Neuronal stem cell (in vitro differentiated cells): ENCODE measurements at regions not wholly inside any gene's neighbourhood (a gene's known extent, or its start where the extent isn't known, plus 50 kb on each side); places are given as distances from the start of the nearest gene placed in this dataset.

Experiments
- DNase-seq: peaks from one replicate; pipeline ENCODE4 v3.0.0-alpha.2; 2013; ENCODE audit warnings: low spot score
- H2AFZ ChIP-seq: one replicate; pipeline ENCODE4 v1.6.1; 2013; ENCODE audit warnings: mild to moderate bottlenecking, low read length, inconsistent platforms
- H2AK5ac ChIP-seq: 2 replicates; pipeline ENCODE4 v1.6.1; 2013; ENCODE audit warnings: low read depth, mild to moderate bottlenecking, inconsistent platforms, low read length, moderate library complexity, mixed read lengths
- H2BK120ac ChIP-seq: 2 replicates; pipeline ENCODE4 v1.6.1; 2013; ENCODE audit warnings: low read depth, mild to moderate bottlenecking, inconsistent platforms, low read length, moderate library complexity, mixed read lengths
- H2BK12ac ChIP-seq: one replicate; pipeline ENCODE4 v1.6.1; 2013; ENCODE audit warnings: low read length, inconsistent platforms
- H2BK15ac ChIP-seq: 2 replicates; pipeline ENCODE4 v1.6.1; 2013; ENCODE audit warnings: mild to moderate bottlenecking, low read length, inconsistent platforms, mixed read lengths
- H2BK5ac ChIP-seq: one replicate; pipeline ENCODE4 v1.6.1; 2013; ENCODE audit warnings: inconsistent platforms, mild to moderate bottlenecking, low read length, moderate library complexity
- H3K14ac ChIP-seq: one replicate; pipeline ENCODE4 v1.6.1; 2013; ENCODE audit warnings: low read length, inconsistent platforms
- H3K18ac ChIP-seq: 2 replicates; pipeline ENCODE4 v1.6.1; 2013; ENCODE audit warnings: low read length, inconsistent platforms
- H3K23ac ChIP-seq: 2 replicates; pipeline ENCODE4 v1.6.1; 2013; ENCODE audit warnings: low read depth, mild to moderate bottlenecking, mixed read lengths, low read length, inconsistent platforms; ENCODE audit not compliant: poor library complexity
- H3K27ac ChIP-seq: replicated peaks from 3 replicates; pipeline ENCODE4 v1.5.1; 2013; ENCODE audit warnings: low read length, inconsistent platforms
- H3K27me3 ChIP-seq, 3 experiments: 2 replicates each; pipeline ENCODE4 v1.6.1; 2013; ENCODE audit warnings: low read length in 3 of 3, mild to moderate bottlenecking in 2 of 3, inconsistent platforms in 1 of 3, low read depth in 1 of 3, mixed read lengths in 1 of 3, moderate library complexity in 1 of 3; ENCODE audit not compliant: control insufficient read depth in 3 of 3, insufficient read depth in 3 of 3
- H3K36me3 ChIP-seq, 2 donors: replicated peaks in 1 of 2; 2 replicates each; pipeline ENCODE4 v1.6.1; 2013; ENCODE audit warnings: low read length in 2 of 2; ENCODE audit not compliant: control insufficient read depth in 2 of 2, insufficient read depth in 2 of 2
- H3K4ac ChIP-seq: 2 replicates; pipeline ENCODE4 v1.6.1; 2013; ENCODE audit warnings: inconsistent platforms, mild to moderate bottlenecking, low read length, moderate library complexity
- H3K4me1 ChIP-seq, 2 donors: 1 replicate in 1 of 2; 2 replicates in 1 of 2; pipeline ENCODE4 v1.6.1; 2013; ENCODE audit warnings: low read length in 2 of 2, low read depth in 1 of 2; ENCODE audit not compliant: control insufficient read depth in 2 of 2, insufficient read depth in 1 of 2
- H3K4me2 ChIP-seq: one replicate; pipeline ENCODE4 v1.6.1; 2013; ENCODE audit warnings: mild to moderate bottlenecking, low read length, inconsistent platforms; ENCODE audit not compliant: insufficient read depth, poor library complexity, severe bottlenecking
- H3K4me3 ChIP-seq, 2 donors: 2 replicates each; pipeline ENCODE4 v1.5.1; 2013; ENCODE audit warnings: low read length in 2 of 2, mild to moderate bottlenecking in 2 of 2, inconsistent platforms in 1 of 2, moderate library complexity in 1 of 2
- H3K79me1 ChIP-seq: one replicate; pipeline ENCODE4 v1.6.1; 2013; ENCODE audit warnings: low read depth, mild to moderate bottlenecking, inconsistent platforms, low read length, moderate library complexity
- H3K9ac ChIP-seq: one replicate; pipeline ENCODE4 v1.6.1; 2013; ENCODE audit warnings: mild to moderate bottlenecking, low read depth, low read length, inconsistent platforms; ENCODE audit not compliant: poor library complexity
- H3K9me3 ChIP-seq, 2 donors: replicated peaks in 1 of 2; 2 replicates each; pipeline versions ENCODE3 to v1.6.1; 2013; ENCODE audit warnings: low read length in 2 of 2, mild to moderate bottlenecking in 2 of 2, inconsistent platforms in 1 of 2, low read depth in 1 of 2, mixed read lengths in 1 of 2, moderate library complexity in 1 of 2; ENCODE audit not compliant: control insufficient read depth in 2 of 2, insufficient read depth in 1 of 2
- H4K8ac ChIP-seq: one replicate; pipeline ENCODE4 v1.6.1; 2013; ENCODE audit warnings: low read depth, mild to moderate bottlenecking, inconsistent platforms, low read length, moderate library complexity
- H4K91ac ChIP-seq: one replicate; pipeline ENCODE4 v1.6.1; 2013; ENCODE audit warnings: low read length, low read depth, mild to moderate bottlenecking, inconsistent platforms; ENCODE audit not compliant: poor library complexity
- WGBS, 2 donors: extraction: QIAGEN DNeasy Blood & Tissue Kit; methylation state at CpG; one replicate each; pipeline ENCODE4 v1.1.7; 2013; ENCODE audit warnings: missing lambda C conversion rate in 2 of 2, mixed read lengths in 1 of 2; ENCODE audit not compliant: insufficient read length in 2 of 2, insufficient replicate concordance in 1 of 2; ENCODE audit errors: extremely low coverage in 2 of 2; 5-methylcytosine and 5-hydroxymethylcytosine counted together

DNA sequence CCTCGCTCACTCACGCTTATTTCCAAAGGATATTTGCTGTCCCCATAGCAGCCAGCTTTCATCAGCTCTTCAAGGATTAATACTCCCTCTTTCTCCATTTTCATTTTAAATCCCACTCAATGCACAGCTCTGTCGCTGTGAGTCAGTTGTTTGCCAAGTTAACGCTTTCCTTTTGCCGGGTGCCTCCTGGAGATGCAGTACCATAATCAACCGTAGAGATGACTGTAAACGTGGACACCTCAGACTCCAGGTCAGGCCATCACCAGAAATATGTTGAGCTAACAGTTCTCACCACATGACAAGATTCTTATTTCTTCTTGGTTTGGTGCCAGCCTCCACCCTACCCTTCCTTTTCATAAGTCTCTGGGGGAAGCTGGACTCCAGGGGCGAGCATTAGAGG is 66.6 kb upstream of the TAB2 start:
- WGBS, 2 donors, result no CpG with 5 or more reads among the region's 8 CpGs

DNA sequence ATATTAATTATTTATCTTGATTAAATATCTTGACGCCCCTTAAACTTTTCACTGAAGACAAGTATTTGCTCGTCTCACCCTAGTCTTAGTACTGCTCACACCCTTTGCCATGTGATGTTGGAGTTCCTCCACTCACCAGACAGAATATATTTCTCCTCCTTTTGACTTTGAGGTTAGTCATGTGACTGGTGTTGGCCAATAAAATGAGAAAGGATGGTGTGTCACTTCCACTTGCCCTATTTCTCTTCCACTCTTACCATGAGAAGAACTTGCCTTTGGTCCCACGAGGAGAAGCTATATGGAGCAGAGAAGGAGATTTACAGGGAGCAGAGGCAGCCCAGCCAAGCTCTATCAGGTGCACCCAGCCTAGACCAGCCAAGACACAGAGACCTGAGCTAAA is 64.9 kb upstream of the TAB2 start:
- Histone ChIP-seq H3K27ac (no peak overlapping the region), H3K4me1 (peaks cover 0 to 4% of the 10 kb centered on the region in 2 donors), H2BK120ac (no peak overlapping the region), H2AK5ac (no peak overlapping the region), H3K4me3 (no peak overlapping the region), H3K4me2 (no peak overlapping the region), H3K79me1 (no peaks in the 10 kb centered on the region), H3K14ac (no peak overlapping the region), H3K18ac (no peak overlapping the region), H3K23ac (no peak overlapping the region), H2AFZ (no peak overlapping the region), H4K91ac (no peak overlapping the region), H2BK5ac (no peak overlapping the region), H3K27me3 (no peaks in the 10 kb centered on the region), H3K9me3 (no peaks in the 10 kb centered on the region), H2BK15ac (no peak overlapping the region), H3K36me3 (no peaks in the 10 kb centered on the region), H3K9ac (no peak overlapping the region), H3K4ac (no peak overlapping the region), H2BK12ac (no peak overlapping the region), H4K8ac (no peak overlapping the region)
- WGBS, 2 donors, result no CpG with 5 or more reads among the region's 3 CpGs
- no peak for DNase-seq

More for the DNA sequence above, 66.6 kb upstream of the TAB2 start:
- no peak overlapping the region for H2AFZ ChIP-seq
- no peak overlapping the region for H3K27ac ChIP-seq
- H3K4me2 ChIP-seq, result no peak overlapping the region
- H3K4me3 ChIP-seq, result no peak overlapping the region
- H2BK12ac ChIP-seq, result no peak overlapping the region
- H3K4me1 ChIP-seq, result peaks cover 0 to 4% of the 10 kb centered on the region in 2 donors
- no peak overlapping the region for H4K8ac ChIP-seq
- no peak overlapping the region for H3K4ac ChIP-seq
- no peak overlapping the region for H3K18ac ChIP-seq
- H2BK120ac ChIP-seq, result no peak overlapping the region
- no peak overlapping the region for H2BK15ac ChIP-seq
- no peak overlapping the region for H2BK5ac ChIP-seq
- H4K91ac ChIP-seq, result no peak overlapping the region
- H3K9ac ChIP-seq, result no peak overlapping the region
- no peaks in the 10 kb centered on the region for H3K27me3 ChIP-seq
- H3K79me1 ChIP-seq, result no peaks in the 10 kb centered on the region
- no peak overlapping the region for H3K14ac ChIP-seq
- H3K36me3 ChIP-seq, result no peaks in the 10 kb centered on the region
- H2AK5ac ChIP-seq, result no peak overlapping the region
- no peak for DNase-seq
- no peaks in the 10 kb centered on the region for H3K9me3 ChIP-seq
- no peak overlapping the region for H3K23ac ChIP-seq

DNA sequence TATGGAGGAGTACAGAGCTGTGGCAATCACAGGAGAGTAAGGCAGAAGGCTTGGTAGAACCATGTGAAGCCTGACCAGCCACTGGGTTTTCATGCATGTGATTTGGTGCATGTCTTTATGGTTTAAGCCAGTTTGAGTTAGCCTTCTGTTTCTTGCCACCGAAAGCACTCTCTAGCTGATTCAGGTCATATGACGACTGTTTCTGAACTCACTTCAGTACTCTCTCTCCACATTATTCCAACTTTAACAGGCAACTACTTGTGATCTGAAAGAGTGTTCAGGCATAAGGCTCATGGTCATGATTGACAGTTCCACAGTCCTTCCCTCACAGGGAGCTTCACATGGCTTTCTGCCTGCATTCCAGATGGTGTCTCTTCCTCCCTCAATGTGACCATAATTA is 63.3 kb upstream of the TAB2 start:
- H3K4ac ChIP-seq, result no peak overlapping the region
- H3K4me2 ChIP-seq, result no peak overlapping the region
- H3K23ac ChIP-seq, result no peak overlapping the region
- H3K27me3 ChIP-seq, result no peaks in the 10 kb centered on the region
- no peak overlapping the region for H2AK5ac ChIP-seq
- H2BK15ac ChIP-seq, result no peak overlapping the region
- no CpG with 5 or more reads among the region's 2 CpGs for WGBS, 2 donors
- no peak overlapping the region for H3K14ac ChIP-seq
- H4K91ac ChIP-seq, result no peak overlapping the region
- H3K79me1 ChIP-seq, result no peaks in the 10 kb centered on the region
- H2BK5ac ChIP-seq, result no peak overlapping the region
- H3K4me3 ChIP-seq, result no peak overlapping the region
- DNase-seq, result no peak
- H2BK120ac ChIP-seq, result no peak overlapping the region
- H4K8ac ChIP-seq, result no peak overlapping the region
- peaks cover 0 to 4% of the 10 kb centered on the region in 2 donors for H3K4me1 ChIP-seq
- H2AFZ ChIP-seq, result peak overlapping the region; percentile 44
- H3K18ac ChIP-seq, result no peak overlapping the region
- no peaks in the 10 kb centered on the region for H3K9me3 ChIP-seq
- H3K9ac ChIP-seq, result no peak overlapping the region
- no peak overlapping the region for H2BK12ac ChIP-seq
- no peak overlapping the region for H3K27ac ChIP-seq
- H3K36me3 ChIP-seq, result no peaks in the 10 kb centered on the region

- H2BK12ac ChIP-seq, result no peak overlapping the region
- H2AK5ac ChIP-seq, result no peak overlapping the region
- no peaks in the 10 kb centered on the region for H3K79me1 ChIP-seq
- no peak for DNase-seq
- H3K27me3 ChIP-seq, result no peaks in the 10 kb centered on the region
- no peak overlapping the region for H3K4ac ChIP-seq
- no CpG with 5 or more reads among the region's 2 CpGs for WGBS, 2 donors
- H2BK120ac ChIP-seq, result no peak overlapping the region
- no peak overlapping the region for H3K27ac ChIP-seq
- no peak overlapping the region for H2BK15ac ChIP-seq
- no peak overlapping the region for H3K9ac ChIP-seq
- H3K18ac ChIP-seq, result no peak overlapping the region
- H2AFZ ChIP-seq, result no peak overlapping the region
- H3K36me3 ChIP-seq, result no peaks in the 10 kb centered on the region
- H4K91ac ChIP-seq, result no peak overlapping the region
- H3K4me3 ChIP-seq, result no peak overlapping the region
- H3K23ac ChIP-seq, result no peak overlapping the region
- H2BK5ac ChIP-seq, result no peak overlapping the region
- no peaks in the 10 kb centered on the region for H3K9me3 ChIP-seq
- H3K4me2 ChIP-seq, result no peak overlapping the region
- H3K4me1 ChIP-seq, result peaks cover 1 to 11% of the 10 kb centered on the region in 2 donors
- H3K14ac ChIP-seq, result no peak overlapping the region
- no peak overlapping the region for H4K8ac ChIP-seq
These were observed 57.8 kb upstream of the TAB2 start for GRCh38 chr6:149259753-149260152.
